GM12872 (cell line): ENCODE measurements at regions not wholly inside any gene's neighbourhood (a gene's known extent, or its start where the extent isn't known, plus 50 kb on each side); places are given as distances from the start of the nearest gene placed in this dataset.

Experiments
- CTCF ChIP-seq: IDR thresholded peaks from 3 replicates; pipeline ENCODE4 v1.5.1; 2011; ENCODE audit warnings: low read depth, mild to moderate bottlenecking, low read length, moderate library complexity; ENCODE audit not compliant: insufficient read depth

- no peak for TF ChIP-seq CTCF
Observed at GRCh38 chr2:200189964-200190363, 116.5 kb upstream of the SPATS2L start.

GRCh38 chr2:200193331-200193730 is 113.2 kb upstream of the SPATS2L start:
- no peak for TF ChIP-seq CTCF

- TF ChIP-seq CTCF, result no peak
Observed at GRCh38 chr2:200193791-200194190, 112.7 kb upstream of the SPATS2L start.

GRCh38 chr2:200194746-200195145 is 111.7 kb upstream of the SPATS2L start:
- no peak for TF ChIP-seq CTCF

- no peak for TF ChIP-seq CTCF
Observed at GRCh38 chr2:200199005-200199404, 107.5 kb upstream of the SPATS2L start.

GRCh38 chr2:200199576-200200263 is 106.8 kb upstream of the SPATS2L start:
- peak; percentile 31; the same call in 1 of the 3 replicates for TF ChIP-seq CTCF

GRCh38 chr2:200203381-200203827 is 103.1 kb upstream of the SPATS2L start:
- no peak for TF ChIP-seq CTCF

GRCh38 chr2:200208041-200208440 is 98.5 kb upstream of the SPATS2L start:
- TF ChIP-seq CTCF, result no peak
